ENCODE measurements at regions not wholly inside any gene's neighbourhood (a gene's known extent, or its start where the extent isn't known, plus 50 kb on each side); places are given as distances from the start of the nearest gene placed in this dataset.

DNA sequence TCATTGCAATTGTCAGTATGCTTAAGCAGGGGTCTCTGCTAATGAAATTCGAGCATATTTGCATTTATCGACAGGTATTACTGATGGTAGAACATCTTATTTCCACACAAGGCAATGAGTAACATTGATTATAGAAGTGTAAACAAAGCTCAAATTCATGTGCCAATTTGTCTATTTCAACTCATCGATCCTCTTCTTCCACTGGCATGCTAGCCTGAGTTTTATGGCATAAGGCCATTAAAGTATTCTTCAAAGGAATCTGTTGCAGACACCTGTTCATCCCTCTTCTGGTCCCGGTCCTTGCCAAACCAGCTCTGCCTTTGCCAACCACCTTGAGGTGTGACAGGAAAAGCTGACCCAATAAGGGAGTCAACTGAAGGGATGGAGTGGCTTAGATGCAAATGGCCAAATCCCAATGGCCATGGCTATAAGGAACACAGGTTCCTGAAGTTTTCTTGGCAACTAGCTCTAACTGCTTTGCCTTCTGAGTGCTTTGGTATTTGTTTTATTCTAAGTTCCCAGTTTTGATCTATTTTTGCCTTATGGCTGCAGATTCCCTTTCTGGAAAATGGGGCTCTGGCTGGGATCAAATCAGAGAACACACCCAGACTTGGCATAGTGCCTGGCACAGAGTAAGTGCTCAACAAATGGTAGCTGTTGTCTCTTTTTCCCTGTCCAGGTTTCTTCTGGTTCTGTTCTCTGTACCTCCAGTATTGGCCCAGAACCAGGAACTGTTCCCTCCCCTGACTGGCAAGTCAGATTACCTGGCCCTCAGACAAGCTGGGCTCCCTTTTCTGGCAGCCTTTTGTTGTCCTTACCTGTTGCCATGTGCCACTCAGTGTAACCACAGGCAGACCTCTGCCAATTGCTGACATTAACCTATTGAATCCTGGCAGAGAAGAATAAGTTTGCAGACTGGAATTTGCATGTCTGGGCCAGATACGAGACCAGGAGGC is 63.1 kb downstream of the RTL9 start:
- WGBS (ENCODE audit: insufficient coverage) = 94% methylated on average over 3 of the region's 5 CpGs
- H3K27ac ChIP-seq (ENCODE audit: insufficient read depth in 1 of 2, low read depth in 1 of 2, low read length in 2 of 2, poor library complexity in 1 of 2, severe bottlenecking in 2 of 2) = no peak overlapping the region
- POLR2A ChIA-PET = no interaction called here
- H3K4me1 ChIP-seq (ENCODE audit: control extremely low read depth in 1 of 4, control insufficient read depth in 4 of 4, insufficient read depth in 4 of 4, low read length in 3 of 4) = no peaks in the 10 kb centered on the region
- no peak overlapping the region for H3K4me3 ChIP-seq (ENCODE audit: control insufficient read depth in 1 of 7, extremely low read depth in 1 of 7, insufficient read depth in 4 of 7, low read depth in 2 of 7, low read length in 6 of 7)
- H3K9me3 ChIP-seq (ENCODE audit: control extremely low read depth in 1 of 5, control insufficient read depth in 4 of 5, insufficient read depth in 2 of 5, low read depth in 1 of 5, low read length in 4 of 5) = no peaks in the 10 kb centered on the region
- no peaks in the 10 kb centered on the region for H3K36me3 ChIP-seq (ENCODE audit: control insufficient read depth in 4 of 4, insufficient read depth in 4 of 4, low read length in 3 of 4)
- DNase-seq = no peak
- H3K27me3 ChIP-seq (replicated peaks in 2 of 5; ENCODE audit: control insufficient read depth in 4 of 5, insufficient read depth in 5 of 5, low read length in 4 of 5) = peaks cover 0 to 13% (median 0%) of the 10 kb centered on the region in 5 experiments
- CTCF ChIA-PET = interaction anchor here (20.4 kb wide), 1 partner anchor 260 kb away, joined by 366 read pairs; no protein-coding TSS in a partner anchor

GRCh38 chrX:110425222-110426154 is 66.8 kb downstream of the RTL9 start:
- H3K4me3 ChIP-seq (ENCODE audit: control insufficient read depth in 1 of 7, extremely low read depth in 1 of 7, insufficient read depth in 4 of 7, low read depth in 2 of 7, low read length in 6 of 7) = no peak overlapping the region
- H3K4me1 ChIP-seq (ENCODE audit: control extremely low read depth in 1 of 4, control insufficient read depth in 4 of 4, insufficient read depth in 4 of 4, low read length in 3 of 4) = no peaks in the 10 kb centered on the region
- WGBS (ENCODE audit: insufficient coverage) = 86% methylated on average over 1 of the region's 9 CpGs
- H3K27ac ChIP-seq (ENCODE audit: insufficient read depth in 1 of 2, low read depth in 1 of 2, low read length in 2 of 2, poor library complexity in 1 of 2, severe bottlenecking in 2 of 2) = no peak overlapping the region
- CTCF ChIA-PET = no interaction called here
- no peaks in the 10 kb centered on the region for H3K9me3 ChIP-seq (ENCODE audit: control extremely low read depth in 1 of 5, control insufficient read depth in 4 of 5, insufficient read depth in 2 of 5, low read depth in 1 of 5, low read length in 4 of 5)
- H3K27me3 ChIP-seq (replicated peaks in 2 of 5; ENCODE audit: control insufficient read depth in 4 of 5, insufficient read depth in 5 of 5, low read length in 4 of 5) = peaks cover 0 to 12% (median 0%) of the 10 kb centered on the region in 5 experiments
- no peaks in the 10 kb centered on the region for H3K36me3 ChIP-seq (ENCODE audit: control insufficient read depth in 4 of 4, insufficient read depth in 4 of 4, low read length in 3 of 4)
- POLR2A ChIA-PET = no interaction called here
- no peak for DNase-seq

GRCh38 chrX:110426155-110426504 is 67.5 kb downstream of the RTL9 start:
- no peaks in the 10 kb centered on the region for H3K4me1 ChIP-seq (ENCODE audit: control extremely low read depth in 1 of 4, control insufficient read depth in 4 of 4, insufficient read depth in 4 of 4, low read length in 3 of 4)
- peaks cover 0 to 12% (median 0%) of the 10 kb centered on the region in 5 experiments for H3K27me3 ChIP-seq (replicated peaks in 2 of 5; ENCODE audit: control insufficient read depth in 4 of 5, insufficient read depth in 5 of 5, low read length in 4 of 5)
- ChIA-PET POLR2A (no interaction called here), CTCF (no interaction called here)
- H3K27ac ChIP-seq (ENCODE audit: insufficient read depth in 1 of 2, low read depth in 1 of 2, low read length in 2 of 2, poor library complexity in 1 of 2, severe bottlenecking in 2 of 2) = no peak overlapping the region
- no peak for DNase-seq
- H3K9me3 ChIP-seq (ENCODE audit: control extremely low read depth in 1 of 5, control insufficient read depth in 4 of 5, insufficient read depth in 2 of 5, low read depth in 1 of 5, low read length in 4 of 5) = no peaks in the 10 kb centered on the region
- no peak overlapping the region for H3K4me3 ChIP-seq (ENCODE audit: control insufficient read depth in 1 of 7, extremely low read depth in 1 of 7, insufficient read depth in 4 of 7, low read depth in 2 of 7, low read length in 6 of 7)
- WGBS (ENCODE audit: insufficient coverage) = 88% methylated on average over 1 of the region's 6 CpGs
- H3K36me3 ChIP-seq (ENCODE audit: control insufficient read depth in 4 of 4, insufficient read depth in 4 of 4, low read length in 3 of 4) = no peaks in the 10 kb centered on the region

- Histone ChIP-seq H3K9me3 (ENCODE audit: control extremely low read depth in 1 of 5, control insufficient read depth in 4 of 5, insufficient read depth in 2 of 5, low read depth in 1 of 5, low read length in 4 of 5) (no peaks in the 10 kb centered on the region), H3K4me3 (ENCODE audit: control insufficient read depth in 1 of 7, extremely low read depth in 1 of 7, insufficient read depth in 4 of 7, low read depth in 2 of 7, low read length in 6 of 7) (no peak overlapping the region), H3K4me1 (ENCODE audit: control extremely low read depth in 1 of 4, control insufficient read depth in 4 of 4, insufficient read depth in 4 of 4, low read length in 3 of 4) (no peaks in the 10 kb centered on the region), H3K36me3 (ENCODE audit: control insufficient read depth in 4 of 4, insufficient read depth in 4 of 4, low read length in 3 of 4) (no peaks in the 10 kb centered on the region), H3K27ac (ENCODE audit: insufficient read depth in 1 of 2, low read depth in 1 of 2, low read length in 2 of 2, poor library complexity in 1 of 2, severe bottlenecking in 2 of 2) (no peak overlapping the region), H3K27me3 (replicated peaks in 2 of 5; ENCODE audit: control insufficient read depth in 4 of 5, insufficient read depth in 5 of 5, low read length in 4 of 5) (peaks cover 0 to 17% (median 0%) of the 10 kb centered on the region in 5 experiments)
- ChIA-PET POLR2A (interaction anchor here (0.6 kb wide), 1 partner anchor 11 kb away, joined by 3 read pairs; no protein-coding TSS in a partner anchor), CTCF (no interaction called here)
- 100% methylated on average over 1 of the region's 1 CpG for WGBS (ENCODE audit: insufficient coverage)
- no peak for DNase-seq
Measured at GRCh38 chrX:110427076-110427475, 68.4 kb downstream of the RTL9 start.

GRCh38 chrX:110428144-110428543 is 69.5 kb downstream of the RTL9 start:
- WGBS (ENCODE audit: insufficient coverage) = 67% methylated on average over 3 of the region's 3 CpGs
- CTCF ChIA-PET = no interaction called here
- no peak overlapping the region for H3K27ac ChIP-seq (ENCODE audit: insufficient read depth in 1 of 2, low read depth in 1 of 2, low read length in 2 of 2, poor library complexity in 1 of 2, severe bottlenecking in 2 of 2)
- no peaks in the 10 kb centered on the region for H3K9me3 ChIP-seq (ENCODE audit: control extremely low read depth in 1 of 5, control insufficient read depth in 4 of 5, insufficient read depth in 2 of 5, low read depth in 1 of 5, low read length in 4 of 5)
- peaks cover 0 to 24% (median 0%) of the 10 kb centered on the region in 5 experiments for H3K27me3 ChIP-seq (replicated peaks in 2 of 5; ENCODE audit: control insufficient read depth in 4 of 5, insufficient read depth in 5 of 5, low read length in 4 of 5)
- POLR2A ChIA-PET = no interaction called here
- no peak overlapping the region for H3K4me3 ChIP-seq (ENCODE audit: control insufficient read depth in 1 of 7, extremely low read depth in 1 of 7, insufficient read depth in 4 of 7, low read depth in 2 of 7, low read length in 6 of 7)
- no peak for DNase-seq
- no peaks in the 10 kb centered on the region for H3K36me3 ChIP-seq (ENCODE audit: control insufficient read depth in 4 of 4, insufficient read depth in 4 of 4, low read length in 3 of 4)
- no peaks in the 10 kb centered on the region for H3K4me1 ChIP-seq (ENCODE audit: control extremely low read depth in 1 of 4, control insufficient read depth in 4 of 4, insufficient read depth in 4 of 4, low read length in 3 of 4)

- Histone ChIP-seq H3K27me3 (replicated peaks in 2 of 5; ENCODE audit: control insufficient read depth in 4 of 5, insufficient read depth in 5 of 5, low read length in 4 of 5) (peaks cover 0 to 21% (median 0%) of the 10 kb centered on the region in 5 experiments), H3K27ac (ENCODE audit: insufficient read depth in 1 of 2, low read depth in 1 of 2, low read length in 2 of 2, poor library complexity in 1 of 2, severe bottlenecking in 2 of 2) (no peak overlapping the region), H3K4me3 (ENCODE audit: control insufficient read depth in 1 of 7, extremely low read depth in 1 of 7, insufficient read depth in 4 of 7, low read depth in 2 of 7, low read length in 6 of 7) (no peak overlapping the region), H3K4me1 (ENCODE audit: control extremely low read depth in 1 of 4, control insufficient read depth in 4 of 4, insufficient read depth in 4 of 4, low read length in 3 of 4) (no peaks in the 10 kb centered on the region), H3K36me3 (ENCODE audit: control insufficient read depth in 4 of 4, insufficient read depth in 4 of 4, low read length in 3 of 4) (no peaks in the 10 kb centered on the region), H3K9me3 (ENCODE audit: control extremely low read depth in 1 of 5, control insufficient read depth in 4 of 5, insufficient read depth in 2 of 5, low read depth in 1 of 5, low read length in 4 of 5) (no peaks in the 10 kb centered on the region)
- POLR2A ChIA-PET = no interaction called here
- CTCF ChIA-PET = no interaction called here
- 80% methylated on average over 1 of the region's 1 CpG for WGBS (ENCODE audit: insufficient coverage)
- no peak for DNase-seq
Measured at GRCh38 chrX:110430293-110431076, 71.8 kb downstream of the RTL9 start.

All from common myeloid progenitor, CD34-positive (primary cell).